Prostate gland (tissue), 2 donors: ENCODE measurements at regions not wholly inside any gene's neighbourhood (a gene's known extent, or its start where the extent isn't known, plus 50 kb on each side); places are given as distances from the start of the nearest gene placed in this dataset.

Source experiments
- POLR2A ChIP-seq: fragments of 450-650 bp; IDR thresholded peaks from one replicate; pipeline ENCODE4 v1.6.1; 2016; ENCODE audit warnings: antibody characterized with exemption, mild to moderate bottlenecking
- POLR2AphosphoS5 ChIP-seq: sonication (generic); formaldehyde crosslinking; IDR thresholded peaks from one replicate; pipeline ENCODE4 v1.6.1; 2017; ENCODE audit warnings: antibody characterized with exemption
- TF ChIP-seq, protein P1 (sequence below), 4 experiments: fragments of 200-600 bp in 2 of 4; fragments of 450-650 bp in 2 of 4; sonication (generic) in 2 of 4; IDR thresholded peaks; 1 replicate in 3 of 4; 2 replicates in 1 of 4; pipeline ENCODE4 v1.5.1; 2016 to 2019; ENCODE audit warnings: antibody characterized with exemption in 4 of 4, mild to moderate bottlenecking in 2 of 4, moderate library complexity in 2 of 4

DNA sequence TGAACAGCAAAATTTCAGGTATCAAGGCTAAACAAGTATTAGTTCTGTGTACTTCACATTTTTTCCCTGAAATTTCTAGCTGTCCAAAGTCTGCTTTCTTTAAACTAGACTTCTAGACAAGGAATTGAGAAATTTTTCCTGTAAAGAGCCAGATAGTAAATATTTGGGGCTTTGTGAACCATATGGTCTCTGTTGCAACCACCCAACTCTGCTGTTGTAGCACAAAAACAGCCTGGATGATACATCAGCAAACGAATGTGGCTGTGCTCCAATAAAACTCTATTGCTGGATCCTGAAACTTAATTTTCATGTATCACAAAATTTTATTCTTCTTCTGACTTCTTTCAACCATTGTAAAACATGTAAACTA lies 96.0 kb upstream of the SLC38A4 start:
- TF ChIP-seq, protein P1, sequence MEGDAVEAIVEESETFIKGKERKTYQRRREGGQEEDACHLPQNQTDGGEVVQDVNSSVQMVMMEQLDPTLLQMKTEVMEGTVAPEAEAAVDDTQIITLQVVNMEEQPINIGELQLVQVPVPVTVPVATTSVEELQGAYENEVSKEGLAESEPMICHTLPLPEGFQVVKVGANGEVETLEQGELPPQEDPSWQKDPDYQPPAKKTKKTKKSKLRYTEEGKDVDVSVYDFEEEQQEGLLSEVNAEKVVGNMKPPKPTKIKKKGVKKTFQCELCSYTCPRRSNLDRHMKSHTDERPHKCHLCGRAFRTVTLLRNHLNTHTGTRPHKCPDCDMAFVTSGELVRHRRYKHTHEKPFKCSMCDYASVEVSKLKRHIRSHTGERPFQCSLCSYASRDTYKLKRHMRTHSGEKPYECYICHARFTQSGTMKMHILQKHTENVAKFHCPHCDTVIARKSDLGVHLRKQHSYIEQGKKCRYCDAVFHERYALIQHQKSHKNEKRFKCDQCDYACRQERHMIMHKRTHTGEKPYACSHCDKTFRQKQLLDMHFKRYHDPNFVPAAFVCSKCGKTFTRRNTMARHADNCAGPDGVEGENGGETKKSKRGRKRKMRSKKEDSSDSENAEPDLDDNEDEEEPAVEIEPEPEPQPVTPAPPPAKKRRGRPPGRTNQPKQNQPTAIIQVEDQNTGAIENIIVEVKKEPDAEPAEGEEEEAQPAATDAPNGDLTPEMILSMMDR (IDR thresholded peaks at IDR 0.05) = no peak
- no peak for TF ChIP-seq POLR2AphosphoS5
- TF ChIP-seq POLR2A = no peak
